Activated naive CD4-positive, alpha-beta T cell treated with anti-CD3 and anti-CD28 coated beads for 36 hours (primary cell): ENCODE measurements at regions not wholly inside any gene's neighbourhood (a gene's known extent, or its start where the extent isn't known, plus 50 kb on each side); places are given as distances from the start of the nearest gene placed in this dataset.
"Not testable (repeated sequence)": the region's sequence is repeated elsewhere in the genome, so short reads cannot be mapped to it uniquely, and the experiment has no call there.

ENCODE experiments used
- CTCF ChIA-PET: fragments of 350-600 bp; sonication (Branson Sonifier 250); formaldehyde crosslinking; loops from one replicate; lab custom pipeline; 2021; ENCODE audit warnings: antibody characterized with exemption; lab: Charles Lee
- DNase-seq: peaks from one replicate; pipeline ENCODE4 v3.0.0-alpha.2; 2020
- H3K27ac Mint-ChIP-seq: one replicate; pipeline ENCODE4 v1.8.0; 2021; ENCODE audit warnings: mild to moderate bottlenecking, mixed read lengths
- H3K27me3 Mint-ChIP-seq: one replicate; pipeline ENCODE4 v1.8.0; 2021; ENCODE audit warnings: low read depth, mixed read lengths
- H3K36me3 Mint-ChIP-seq: one replicate; pipeline ENCODE4 v1.8.0; 2021; ENCODE audit warnings: low read depth, mixed read lengths
- H3K4me1 Mint-ChIP-seq: one replicate; pipeline ENCODE4 v1.8.0; 2021; ENCODE audit warnings: low read depth, mixed read lengths
- H3K4me3 Mint-ChIP-seq: one replicate; pipeline ENCODE4 v1.8.0; 2021; ENCODE audit warnings: mild to moderate bottlenecking, moderate library complexity, mixed read lengths
- H3K9me3 Mint-ChIP-seq: one replicate; pipeline ENCODE4 v1.8.0; 2021; ENCODE audit warnings: mixed read lengths
- intact Hi-C: fragments of 100-400 bp; cut with micrococcal nuclease; formaldehyde crosslinking; loops from one replicate; pipeline ENCODE4 v1.15.1; 2023

DNA sequence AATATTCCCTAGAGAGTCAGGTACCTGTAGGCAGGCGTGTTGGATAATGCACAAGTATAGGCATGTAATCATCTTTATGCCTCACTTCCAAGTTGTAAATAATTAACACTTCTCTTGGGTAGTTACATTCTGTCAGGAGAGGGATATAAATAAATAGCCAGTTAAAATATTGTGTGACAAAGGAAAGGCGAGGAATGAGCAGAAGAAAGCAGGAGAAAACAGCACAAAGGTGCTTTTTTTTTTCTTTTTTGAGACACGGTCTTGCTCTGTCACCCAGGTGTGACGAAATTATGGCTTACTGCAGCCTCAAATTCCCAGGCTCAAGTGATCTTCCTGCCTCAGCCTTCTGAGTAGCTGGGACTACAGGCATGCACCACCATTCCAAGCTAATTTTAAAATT is 99.2 kb upstream of the LYZL2 start:
- intact Hi-C loops = no loop called here
- no peak overlapping the region for H3K27ac Mint-ChIP-seq
- H3K9me3 Mint-ChIP-seq = no peaks in the 10 kb centered on the region
- no peaks in the 10 kb centered on the region for H3K4me1 Mint-ChIP-seq
- no peaks in the 10 kb centered on the region for H3K36me3 Mint-ChIP-seq
- no peak overlapping the region for H3K4me3 Mint-ChIP-seq
- CTCF ChIA-PET = interaction anchor here (0.7 to 1.7 kb wide), 6 partner anchors 8 to 674 kb away, joined by 3 to 7 read pairs (median 3); no protein-coding TSS in a partner anchor
- DNase-seq = no peak
- no peaks in the 10 kb centered on the region for H3K27me3 Mint-ChIP-seq

GRCh38 chr10:30728127-30728526 is 98.6 kb upstream of the LYZL2 start:
- no peaks in the 10 kb centered on the region for H3K36me3 Mint-ChIP-seq
- no peak for DNase-seq

GRCh38 chr10:30727524-30727923 is 98.0 kb upstream of the LYZL2 start:
- intact Hi-C loops = loop anchor here (1.0 kb wide), 2 partner anchors 356 to 1081 kb away; no protein-coding TSS in a partner anchor
- Mint-ChIP-seq H3K27ac (no peak overlapping the region), H3K9me3 (no peaks in the 10 kb centered on the region), H3K36me3 (no peaks in the 10 kb centered on the region), H3K4me1 (no peaks in the 10 kb centered on the region), H3K27me3 (no peaks in the 10 kb centered on the region), H3K4me3 (no peak overlapping the region)
- CTCF ChIA-PET = interaction anchor here (1.2 to 2.2 kb wide), 3 partner anchors 25 to 57 kb away, joined by 3 to 6 read pairs (median 4); no protein-coding TSS in a partner anchor
- no peak for DNase-seq

More at GRCh38 chr10:30728127-30728526, 98.6 kb upstream of the LYZL2 start:
- CTCF ChIA-PET = interaction anchor here (1.1 to 1.3 kb wide), 3 partner anchors 40 to 89 kb away, joined by 3 to 4 read pairs (median 3); no protein-coding TSS in a partner anchor
- H3K27me3 Mint-ChIP-seq = no peaks in the 10 kb centered on the region
- H3K4me1 Mint-ChIP-seq = no peaks in the 10 kb centered on the region
- H3K4me3 Mint-ChIP-seq = no peak overlapping the region
- no peaks in the 10 kb centered on the region for H3K9me3 Mint-ChIP-seq
- intact Hi-C loops = no loop called here
- no peak overlapping the region for H3K27ac Mint-ChIP-seq

GRCh38 chr10:30726783-30727414 is 97.3 kb upstream of the LYZL2 start:
- H3K27ac Mint-ChIP-seq, H3K36me3 Mint-ChIP-seq, H3K4me3 Mint-ChIP-seq, H3K4me1 Mint-ChIP-seq, H3K9me3 Mint-ChIP-seq, H3K27me3 Mint-ChIP-seq: not testable (repeated sequence)
- intact Hi-C loops = loop anchor here (1.0 kb wide), 3 partner anchors 57 to 1081 kb away; no protein-coding TSS in a partner anchor
- CTCF ChIA-PET = interaction anchor here (0.9 to 2.2 kb wide), 7 partner anchors 9 to 31 kb away, joined by 3 to 6 read pairs (median 3); no protein-coding TSS in a partner anchor
- peak; percentile 88 for DNase-seq

GRCh38 chr10:30725661-30726060 is 96.1 kb upstream of the LYZL2 start:
- intact Hi-C loops = loop anchor here (1.0 kb wide), 1 partner anchor 59 kb away; no protein-coding TSS in a partner anchor
- H3K27me3 Mint-ChIP-seq = no peaks in the 10 kb centered on the region
- CTCF ChIA-PET = interaction anchor here (1.0 to 2.2 kb wide), 6 partner anchors 10 to 38 kb away, joined by 3 to 6 read pairs (median 4); no protein-coding TSS in a partner anchor
- no peaks in the 10 kb centered on the region for H3K9me3 Mint-ChIP-seq
- H3K36me3 Mint-ChIP-seq = no peaks in the 10 kb centered on the region
- no peak overlapping the region for H3K27ac Mint-ChIP-seq
- H3K4me3 Mint-ChIP-seq = no peak overlapping the region
- DNase-seq = no peak
- H3K4me1 Mint-ChIP-seq = no peaks in the 10 kb centered on the region

DNA sequence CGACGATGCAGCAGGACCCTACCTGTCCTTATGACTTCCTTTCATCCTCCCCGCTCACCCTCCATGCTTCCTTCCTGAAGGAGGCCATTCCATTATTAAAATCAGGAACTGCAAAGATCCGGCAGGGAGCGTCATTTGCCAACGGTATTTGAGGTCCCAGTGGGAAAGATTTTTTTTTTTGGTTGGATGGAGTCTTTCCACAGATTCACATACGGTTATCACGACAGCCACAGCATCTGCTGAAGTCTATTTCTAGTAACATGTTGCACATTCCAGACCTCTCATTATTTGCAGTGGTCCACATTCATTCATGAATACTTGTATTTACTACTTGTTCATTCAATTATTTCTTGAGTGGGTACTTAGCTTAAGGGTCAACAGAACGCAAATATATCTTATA is 94.7 kb upstream of the LYZL2 start:
- Mint-ChIP-seq H3K36me3 (no peaks in the 10 kb centered on the region), H3K27me3 (no peaks in the 10 kb centered on the region), H3K4me1 (no peaks in the 10 kb centered on the region), H3K9me3 (no peaks in the 10 kb centered on the region), H3K4me3 (no peak overlapping the region), H3K27ac (no peak overlapping the region)
- CTCF ChIA-PET = interaction anchor here (1.8 to 5.0 kb wide), 3 partner anchors 15 to 85 kb away, joined by 5 to 39 read pairs (median 7); no protein-coding TSS in a partner anchor
- intact Hi-C loops = no loop called here
- DNase-seq = no peak

- Mint-ChIP-seq H3K36me3 (no peaks in the 10 kb centered on the region), H3K27ac (no peak overlapping the region), H3K27me3 (no peaks in the 10 kb centered on the region), H3K4me1 (no peaks in the 10 kb centered on the region), H3K4me3 (no peak overlapping the region), H3K9me3 (no peaks in the 10 kb centered on the region)
- no peak for DNase-seq
- intact Hi-C loops = no loop called here
- CTCF ChIA-PET = interaction anchor here (0.6 to 5.0 kb wide), 9 partner anchors 10 to 1790 kb away, joined by 3 to 39 read pairs (median 3); no protein-coding TSS in a partner anchor
Observed at GRCh38 chr10:30722956-30723620, 93.5 kb upstream of the LYZL2 start.

- Mint-ChIP-seq H3K4me1 (no peaks in the 10 kb centered on the region), H3K36me3 (no peaks in the 10 kb centered on the region), H3K27ac (no peak overlapping the region), H3K27me3 (no peaks in the 10 kb centered on the region), H3K9me3 (no peaks in the 10 kb centered on the region), H3K4me3 (no peak overlapping the region)
- CTCF ChIA-PET = interaction anchor here (0.5 to 6.2 kb wide), 5 partner anchors 11 to 50 kb away, joined by 3 to 103 read pairs (median 5); no protein-coding TSS in a partner anchor
- intact Hi-C loops = no loop called here
- DNase-seq = no peak
Observed at GRCh38 chr10:30719832-30720231, 90.3 kb upstream of the LYZL2 start.

DNA sequence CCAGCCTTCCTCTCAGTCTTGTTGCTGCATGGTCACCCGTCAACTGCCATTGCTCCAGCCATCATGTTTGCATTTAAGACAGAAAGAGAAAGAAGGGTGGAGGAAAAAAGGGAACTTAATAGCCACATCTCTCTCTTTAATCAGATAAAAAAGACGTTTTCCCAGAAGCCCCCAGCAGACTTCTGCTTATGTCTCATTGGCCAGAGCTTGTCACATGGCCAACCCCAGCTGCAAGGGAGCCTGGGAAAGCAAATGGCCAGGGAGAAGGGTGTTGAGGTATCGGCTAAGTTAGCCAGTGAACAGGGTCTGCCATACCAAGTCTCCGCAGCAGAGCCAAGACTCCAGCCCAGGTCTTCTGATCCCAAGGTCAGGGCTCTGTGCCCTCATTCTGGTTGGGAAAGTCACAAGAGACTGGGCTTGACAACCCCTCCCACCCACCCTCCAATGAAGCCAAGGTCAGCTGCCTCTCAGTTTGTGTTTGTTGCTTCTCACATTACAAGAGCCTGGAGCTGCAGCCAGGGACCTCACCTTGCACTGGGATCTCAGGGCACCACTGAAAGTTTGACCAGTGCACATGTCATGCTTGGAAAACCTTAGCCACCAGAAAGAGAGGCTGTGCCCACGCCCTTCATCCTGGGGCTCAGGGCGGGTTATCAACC is 80.3 kb upstream of the LYZL2 start:
- H3K36me3 Mint-ChIP-seq = peaks cover 13% of the 10 kb centered on the region
- no peaks in the 10 kb centered on the region for H3K27me3 Mint-ChIP-seq
- intact Hi-C loops = no loop called here
- H3K4me3 Mint-ChIP-seq = no peak overlapping the region
- H3K4me1 Mint-ChIP-seq = peaks cover 17% of the 10 kb centered on the region
- CTCF ChIA-PET = interaction anchor here (1.2 to 2.5 kb wide), 5 partner anchors 8 to 38 kb away, joined by 3 to 9 read pairs (median 5); no protein-coding TSS in a partner anchor
- H3K9me3 Mint-ChIP-seq = peaks cover 15% of the 10 kb centered on the region
- H3K27ac Mint-ChIP-seq = no peak overlapping the region
- no peak for DNase-seq

DNA sequence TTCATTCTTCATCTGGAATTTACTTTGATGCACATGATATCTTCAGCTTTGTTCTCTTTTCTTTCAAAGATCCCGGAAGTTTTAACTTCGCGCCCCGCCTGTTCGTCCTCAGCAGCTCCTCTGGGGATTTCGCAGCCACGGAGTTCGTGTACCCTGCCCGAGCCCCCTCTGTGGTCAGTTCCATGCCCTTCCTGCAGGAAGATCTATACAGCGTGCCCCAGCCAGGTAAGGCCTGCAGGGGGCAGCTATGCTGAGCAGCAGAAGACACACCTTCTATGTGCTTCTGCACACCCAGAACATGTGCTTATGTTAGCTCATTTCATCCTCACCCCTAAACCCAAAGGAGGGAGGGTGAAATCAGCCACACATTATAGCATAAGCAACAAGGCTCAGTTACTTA is 79.7 kb upstream of the LYZL2 start:
- CTCF ChIA-PET = interaction anchor here (1.1 to 2.5 kb wide), 6 partner anchors 9 to 37 kb away, joined by 3 to 9 read pairs (median 4); no protein-coding TSS in a partner anchor

GRCh38 chr10:30708234-30708633 is 78.7 kb upstream of the LYZL2 start:
- Mint-ChIP-seq H3K27ac (no peak overlapping the region), H3K4me1 (peaks cover 33% of the 10 kb centered on the region), H3K27me3 (no peaks in the 10 kb centered on the region), H3K9me3 (peaks cover 4% of the 10 kb centered on the region), H3K36me3 (peaks cover 2% of the 10 kb centered on the region), H3K4me3 (no peak overlapping the region)
- intact Hi-C loops = no loop called here
- CTCF ChIA-PET = interaction anchor here (1.1 to 2.5 kb wide), 4 partner anchors 10 to 16 kb away, joined by 3 to 9 read pairs (median 6); no protein-coding TSS in a partner anchor
- no peak for DNase-seq

More for the DNA sequence above, 79.7 kb upstream of the LYZL2 start:
- Mint-ChIP-seq H3K27me3 (no peaks in the 10 kb centered on the region), H3K4me1 (peaks cover 23% of the 10 kb centered on the region), H3K36me3 (peaks cover 11% of the 10 kb centered on the region), H3K4me3 (no peak overlapping the region), H3K27ac (no peak overlapping the region), H3K9me3 (peaks cover 13% of the 10 kb centered on the region)
- intact Hi-C loops = no loop called here
- DNase-seq = peak; percentile 30
